HG02852 (cell line): ENCODE measurements at regions not wholly inside any gene's neighbourhood (a gene's known extent, or its start where the extent isn't known, plus 50 kb on each side); places are given as distances from the start of the nearest gene placed in this dataset.
"Not testable (repeated sequence)": the region's sequence is repeated elsewhere in the genome, so short reads cannot be mapped to it uniquely, and the experiment has no call there.

Experiments used
- ATAC-seq: cut with Tn5 transposase; IDR thresholded peaks from one replicate; pipeline ENCODE4 v1.9.1; 2021; ENCODE audit warnings: mild to moderate bottlenecking, moderate library complexity; ENCODE audit not compliant: unreplicated experiment

DNA sequence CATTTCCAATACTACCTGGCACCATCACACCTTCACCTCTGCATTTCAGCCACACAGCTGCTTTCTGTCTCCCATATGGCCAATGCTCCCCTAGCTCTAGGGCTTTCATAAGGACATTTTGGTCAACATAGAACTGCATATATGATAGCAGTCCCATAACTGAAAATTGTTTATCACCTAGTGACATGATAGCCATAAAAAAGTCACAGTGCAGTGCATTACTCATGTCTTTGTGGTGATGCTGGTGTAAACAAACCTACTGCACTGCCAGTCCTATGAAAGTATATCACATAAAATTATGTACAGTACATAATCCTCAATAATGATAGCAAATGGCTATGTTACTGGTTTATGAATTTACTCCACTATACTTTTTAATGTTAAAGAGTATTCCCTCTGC is 221.0 kb downstream of the NAF1 start:
- no peak for ATAC-seq

DNA sequence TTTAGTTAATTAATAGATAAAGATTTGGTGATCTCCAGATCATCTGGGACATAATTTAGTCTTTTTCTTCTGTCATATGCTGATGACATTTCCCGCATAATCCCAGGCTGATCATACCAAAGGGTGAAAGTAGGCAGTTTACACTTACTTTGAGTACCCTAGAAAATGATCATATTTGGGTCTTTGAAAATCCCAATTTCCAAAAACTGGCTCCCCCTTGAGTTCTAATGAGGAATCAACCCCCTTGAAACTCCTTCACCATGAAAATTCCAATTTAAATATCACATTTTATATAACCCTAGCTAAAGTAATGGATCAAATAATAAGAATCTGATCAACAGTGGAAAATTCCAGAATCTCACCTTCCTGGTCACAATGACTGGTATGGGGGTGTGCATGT is 223.4 kb downstream of the NAF1 start:
- ATAC-seq, result no peak

DNA sequence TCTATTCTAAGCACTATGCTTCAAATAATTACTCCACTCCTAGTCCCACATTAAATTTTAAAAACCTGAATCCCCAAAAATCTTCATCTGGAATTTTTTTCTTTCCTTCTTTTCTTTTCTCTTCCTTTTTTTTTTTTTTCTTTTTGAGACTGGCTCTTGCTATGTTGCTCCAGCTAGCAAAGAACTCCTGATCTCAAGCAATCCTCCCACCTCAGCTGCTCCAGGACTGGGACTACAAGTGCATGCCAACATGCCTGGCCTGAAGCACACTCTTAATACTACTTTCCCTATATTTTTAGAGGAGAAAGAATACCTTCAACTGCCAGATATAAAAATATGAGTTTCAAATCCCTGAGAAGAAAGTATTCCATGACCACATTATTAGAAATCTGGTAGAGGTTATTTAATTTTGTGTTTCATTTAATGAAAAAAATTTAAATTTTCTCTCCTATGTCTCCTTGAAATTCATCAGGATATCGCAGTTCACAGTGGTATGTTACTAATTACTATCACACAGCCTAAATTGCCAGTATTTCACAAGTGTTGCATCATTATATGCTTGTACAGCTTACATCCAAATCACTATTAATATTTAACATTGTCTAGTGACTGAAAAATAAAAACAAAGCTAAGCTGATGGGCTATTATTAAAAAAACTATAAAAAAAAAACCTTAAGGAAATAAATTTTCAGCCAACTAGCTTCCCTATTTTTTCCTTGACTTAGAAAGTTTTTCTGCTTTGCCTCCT is 227.8 kb downstream of the NAF1 start:
- ATAC-seq, result no peak

GRCh38 chr4:162935214-162935613 is 231.5 kb downstream of the NAF1 start:
- no peak for ATAC-seq

DNA sequence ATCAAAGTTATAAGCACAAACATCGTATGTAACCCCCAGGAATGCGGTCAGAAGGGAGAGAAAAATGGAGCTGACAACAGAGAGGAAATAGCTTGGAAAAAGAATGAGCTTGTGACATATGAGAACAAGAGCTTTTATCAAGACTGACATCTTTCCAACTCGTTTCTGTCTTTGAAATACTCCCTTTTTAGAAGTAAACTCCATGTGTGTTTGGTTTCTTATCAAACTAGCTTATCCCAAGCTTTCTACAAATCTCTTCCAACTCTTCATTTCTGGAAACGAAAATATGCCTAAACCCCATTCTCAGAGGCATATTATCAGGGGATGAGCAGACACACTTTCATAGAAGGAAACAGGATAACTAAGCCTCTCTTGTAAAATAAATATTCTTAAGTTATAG is 235.4 kb downstream of the NAF1 start:
- no peak for ATAC-seq

- ATAC-seq, result no peak
Measured at GRCh38 chr4:162921178-162921785, 245.4 kb downstream of the NAF1 start.

GRCh38 chr4:162920649-162921048 is 246.0 kb downstream of the NAF1 start:
- no peak for ATAC-seq

GRCh38 chr4:162912482-162912881 is 254.2 kb downstream of the NAF1 start:
- no peak for ATAC-seq

GRCh38 chr4:162911349-162911748 is 255.3 kb downstream of the NAF1 start:
- ATAC-seq, result no peak

- ATAC-seq, result no peak
Measured at GRCh38 chr4:162909952-162910351, 256.7 kb downstream of the NAF1 start.

DNA sequence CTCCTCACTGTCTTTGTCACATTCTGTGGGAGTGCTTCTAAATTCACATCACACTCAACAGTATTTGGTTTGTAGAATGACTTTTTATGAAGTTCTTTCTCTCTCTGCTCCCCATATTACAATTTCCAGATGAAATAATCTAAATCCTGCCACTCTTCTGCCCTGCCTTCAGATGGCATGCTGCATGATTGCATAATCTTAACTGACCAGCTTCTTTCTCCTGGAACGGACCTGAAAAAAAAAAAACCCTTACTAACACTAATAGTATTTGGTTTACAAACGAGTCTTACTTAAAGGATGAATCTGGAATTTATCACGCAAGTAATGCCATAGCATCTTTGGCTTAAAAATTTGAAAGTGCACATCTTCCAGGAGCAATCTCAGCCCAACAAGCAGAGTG is 272.3 kb downstream of the NAF1 start:
- no peak for ATAC-seq

DNA sequence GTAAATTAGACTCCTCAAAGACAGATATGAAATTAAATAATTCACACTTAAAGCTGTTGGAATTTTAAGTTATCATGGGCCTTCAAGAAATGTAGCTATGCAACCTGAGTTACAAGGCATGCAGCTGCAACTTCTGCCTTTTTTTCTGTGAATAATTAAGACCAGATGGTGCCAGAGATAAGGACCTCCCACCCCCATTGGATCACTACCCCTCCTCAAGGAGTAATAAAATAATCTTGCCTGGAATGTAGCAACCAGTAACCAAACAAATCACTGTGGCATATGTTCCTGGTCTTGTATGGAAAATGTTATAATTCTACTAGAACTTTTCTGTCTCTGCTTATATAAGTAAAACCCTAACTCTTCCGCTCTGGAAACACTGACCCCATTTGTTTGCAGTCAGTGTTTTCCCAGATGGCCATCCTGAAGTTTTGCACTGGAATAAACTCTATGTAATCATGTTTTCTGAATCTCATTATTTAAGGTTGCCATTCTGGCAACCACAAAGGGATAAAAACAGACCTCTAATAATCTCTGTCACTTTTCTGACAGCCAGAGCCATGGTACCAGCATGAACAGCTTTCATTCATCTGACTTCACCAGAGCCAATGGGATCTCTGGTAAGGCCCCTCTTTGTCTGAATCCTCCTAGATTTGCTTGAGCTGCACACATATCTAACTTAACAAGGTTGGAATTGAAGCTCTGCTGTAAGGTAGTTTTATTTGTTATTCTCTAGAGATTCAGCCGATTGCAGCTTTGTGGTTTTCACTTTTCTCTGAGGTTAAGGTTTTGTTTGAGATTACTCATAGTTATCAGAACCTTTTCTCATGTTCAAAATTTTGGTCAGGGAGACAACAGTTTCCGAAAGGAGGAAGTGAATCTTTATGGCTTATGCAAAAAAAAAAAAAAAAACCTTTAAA is 274.6 kb downstream of the NAF1 start:
- peak; percentile 99 for ATAC-seq

- no peak for ATAC-seq
Measured at GRCh38 chr4:162878096-162878495, 288.6 kb downstream of the NAF1 start.

- ATAC-seq, result no peak
Measured at GRCh38 chr4:162874748-162875147, 291.9 kb downstream of the NAF1 start.

DNA sequence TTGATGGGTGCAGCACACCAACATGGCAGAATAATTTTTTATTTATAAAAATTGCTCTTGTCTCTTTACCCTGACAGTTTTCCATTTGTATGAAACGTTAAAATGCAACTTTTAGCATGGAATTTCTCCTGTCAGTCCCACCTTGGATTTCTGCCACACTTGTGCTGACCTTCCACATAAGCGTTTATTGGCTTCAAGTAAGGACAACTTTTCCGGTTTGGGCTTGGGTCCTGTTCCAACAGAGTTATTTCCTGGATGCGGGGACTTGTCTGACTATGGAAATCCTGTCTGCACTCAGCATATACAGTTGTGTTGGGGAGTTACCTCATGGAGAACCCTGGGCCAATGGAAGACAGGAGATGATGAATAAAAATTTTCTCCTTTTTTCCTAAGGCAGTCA is 294.7 kb downstream of the NAF1 start:
- ATAC-seq, result no peak

- no peak for ATAC-seq
Measured at GRCh38 chr4:162869157-162869556, 297.5 kb downstream of the NAF1 start.

DNA sequence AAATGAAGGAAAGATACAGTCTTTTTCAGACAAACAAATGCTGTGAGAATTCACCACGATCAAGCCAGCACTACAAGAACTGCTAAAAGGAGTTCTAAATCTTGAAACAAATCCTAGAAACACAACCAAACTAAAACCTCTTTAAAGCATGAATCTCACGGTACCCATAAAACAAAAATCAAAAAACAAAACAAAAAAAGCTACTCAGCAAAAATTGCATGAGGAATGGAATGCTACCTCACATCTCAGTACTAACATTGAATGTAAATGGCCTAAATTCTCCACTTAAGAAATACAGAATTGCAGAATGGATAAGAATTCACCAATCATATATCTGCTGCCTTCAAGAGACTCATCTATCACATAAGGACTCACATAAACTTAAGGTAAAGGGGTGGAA is 300.1 kb downstream of the NAF1 start:
- ATAC-seq, result no peak

DNA sequence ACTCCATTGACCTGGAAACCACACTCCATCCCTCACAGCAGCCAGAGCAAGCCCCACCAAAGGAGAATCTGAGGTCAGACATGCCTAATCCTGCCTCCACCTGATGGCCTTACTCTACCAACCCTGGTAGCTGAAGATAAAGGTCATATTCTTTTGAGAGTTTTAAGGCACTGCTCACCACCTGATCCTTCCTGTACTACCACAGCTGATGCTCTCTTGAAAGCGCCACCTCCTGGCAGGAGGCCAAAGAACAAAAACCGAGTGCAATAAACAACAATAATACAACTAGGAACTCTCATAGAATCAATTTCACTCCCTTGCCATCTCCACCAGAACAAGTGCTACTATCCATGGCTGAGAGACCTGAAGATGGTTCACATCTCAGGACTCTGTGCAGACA is 301.6 kb downstream of the NAF1 start:
- ATAC-seq, result no peak

DNA sequence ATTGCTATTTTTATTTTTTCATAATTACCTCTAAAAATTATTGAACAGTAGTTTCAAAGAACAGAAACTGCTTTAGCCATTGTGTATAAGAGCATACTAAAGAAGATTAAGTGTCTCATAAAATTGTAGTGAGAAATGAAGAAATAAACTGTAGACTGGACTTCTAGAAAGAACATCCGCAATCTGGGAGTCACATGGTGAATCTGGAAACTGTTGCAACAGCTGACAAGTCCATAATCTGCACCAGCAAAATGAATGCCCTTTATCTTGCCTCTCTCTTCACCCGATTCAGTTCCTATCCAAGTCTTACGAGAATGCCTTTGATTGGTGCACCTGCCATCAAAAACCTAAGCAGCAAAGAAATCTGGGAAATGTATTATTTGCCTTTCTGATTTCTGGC is 312.9 kb downstream of the NAF1 start:
- ATAC-seq, result no peak

DNA sequence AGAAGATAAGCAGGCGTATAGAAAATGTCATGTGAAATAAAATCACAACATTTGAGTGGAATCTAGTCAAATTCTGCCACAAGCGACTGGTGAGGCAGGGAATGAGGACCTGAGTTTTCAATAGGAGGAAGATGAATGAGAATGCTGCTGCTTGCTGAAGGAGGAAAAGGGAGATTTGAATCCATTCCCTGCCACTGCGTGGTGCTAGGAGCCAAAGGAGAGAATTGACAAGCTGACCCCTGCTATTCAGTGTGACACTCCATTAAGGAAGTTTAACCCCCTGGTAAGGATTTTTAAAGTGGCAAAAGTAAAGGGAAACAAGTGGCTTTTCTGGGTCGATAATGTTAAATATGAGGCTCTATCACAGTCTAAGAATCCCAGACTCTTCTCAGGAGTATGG is 314.0 kb downstream of the NAF1 start:
- ATAC-seq, result no peak

GRCh38 chr4:162851241-162851758 is 315.4 kb downstream of the NAF1 start:
- not testable (repeated sequence) for ATAC-seq

- ATAC-seq, result no peak
Measured at GRCh38 chr4:162849937-162850336, 316.8 kb downstream of the NAF1 start.
